HG02588 (cell line): ENCODE measurements at regions not wholly inside any gene's neighbourhood (a gene's known extent, or its start where the extent isn't known, plus 50 kb on each side); places are given as distances from the start of the nearest gene placed in this dataset.
"Not testable (repeated sequence)": the region's sequence is repeated elsewhere in the genome, so short reads cannot be mapped to it uniquely, and the experiment has no call there.

Experiments used
- ATAC-seq: cut with Tn5 transposase; IDR thresholded peaks from one replicate; pipeline ENCODE4 v1.9.1; 2021; ENCODE audit warnings: mild to moderate bottlenecking, moderate library complexity; ENCODE audit not compliant: unreplicated experiment

DNA sequence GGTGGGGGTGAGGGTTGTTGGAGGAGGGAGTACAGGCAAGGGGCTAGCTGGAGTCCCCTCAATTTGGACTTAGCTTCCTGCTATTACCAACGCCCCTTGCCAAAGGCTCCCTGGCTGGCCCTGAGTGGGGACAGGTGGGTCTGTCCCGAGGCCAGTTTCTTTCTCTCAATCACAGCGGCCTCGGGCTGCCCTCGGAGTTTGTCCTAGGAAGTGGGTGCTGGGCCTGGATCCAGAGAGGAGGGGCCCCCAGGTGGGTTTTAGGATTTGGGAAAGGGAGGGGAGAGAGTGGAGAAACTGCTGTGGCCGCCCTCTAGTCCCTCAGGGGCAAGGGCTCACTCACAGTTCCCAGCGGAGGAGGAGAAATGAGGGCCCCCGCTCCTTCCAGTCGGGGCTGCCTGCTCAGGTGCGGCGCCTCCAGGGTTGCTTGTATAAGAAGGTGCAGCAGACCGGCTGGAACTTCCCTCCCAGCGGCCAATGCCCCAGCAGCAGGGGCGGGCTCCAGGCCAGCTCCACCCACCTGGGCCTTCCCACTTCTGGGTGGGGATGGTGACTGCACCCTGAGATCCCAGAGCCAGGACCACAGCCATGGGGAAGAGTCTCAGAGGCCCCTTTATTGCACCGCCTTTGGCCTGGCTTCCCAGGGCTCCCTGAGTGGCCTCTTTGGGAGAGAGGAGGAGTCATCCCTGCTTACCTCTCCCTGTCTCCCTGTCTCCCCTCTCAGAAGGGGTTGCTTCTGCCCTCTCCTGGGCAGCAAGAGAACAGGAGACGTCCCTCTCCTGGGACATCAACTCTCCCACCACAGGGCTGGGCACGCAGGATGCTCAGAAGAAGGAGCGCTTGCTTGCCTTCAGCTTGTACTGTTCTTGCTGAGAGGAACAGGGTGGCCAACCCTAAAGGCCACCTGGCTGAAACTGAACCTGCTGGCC lies 112.0 kb upstream of the SMURF2 start:
- ATAC-seq: no peak

- no peak for ATAC-seq
Observed at GRCh38 chr17:64773386-64773835, 111.3 kb upstream of the SMURF2 start.

DNA sequence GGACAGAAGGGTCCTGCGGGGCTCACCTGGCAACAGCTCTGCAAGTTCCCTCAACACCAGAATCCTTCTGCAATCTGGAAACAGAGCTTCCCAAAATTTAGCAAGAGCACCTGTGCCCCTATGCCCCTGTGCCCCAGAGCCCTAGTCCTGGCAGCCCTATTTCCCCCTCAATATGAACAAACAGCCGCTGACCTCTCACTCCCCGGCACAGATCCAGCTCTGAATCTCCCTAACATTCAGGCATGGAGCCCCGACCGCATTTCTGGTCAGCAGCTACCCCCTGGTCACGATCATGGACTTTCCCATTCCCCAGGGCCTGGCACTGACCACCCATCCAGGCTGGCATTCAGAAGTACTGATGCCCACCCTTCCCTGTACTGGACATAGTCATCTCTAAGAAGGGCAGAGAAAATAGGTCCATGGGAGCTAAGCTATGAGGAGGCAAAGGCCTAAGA lies 110.8 kb upstream of the SMURF2 start:
- no peak for ATAC-seq

DNA sequence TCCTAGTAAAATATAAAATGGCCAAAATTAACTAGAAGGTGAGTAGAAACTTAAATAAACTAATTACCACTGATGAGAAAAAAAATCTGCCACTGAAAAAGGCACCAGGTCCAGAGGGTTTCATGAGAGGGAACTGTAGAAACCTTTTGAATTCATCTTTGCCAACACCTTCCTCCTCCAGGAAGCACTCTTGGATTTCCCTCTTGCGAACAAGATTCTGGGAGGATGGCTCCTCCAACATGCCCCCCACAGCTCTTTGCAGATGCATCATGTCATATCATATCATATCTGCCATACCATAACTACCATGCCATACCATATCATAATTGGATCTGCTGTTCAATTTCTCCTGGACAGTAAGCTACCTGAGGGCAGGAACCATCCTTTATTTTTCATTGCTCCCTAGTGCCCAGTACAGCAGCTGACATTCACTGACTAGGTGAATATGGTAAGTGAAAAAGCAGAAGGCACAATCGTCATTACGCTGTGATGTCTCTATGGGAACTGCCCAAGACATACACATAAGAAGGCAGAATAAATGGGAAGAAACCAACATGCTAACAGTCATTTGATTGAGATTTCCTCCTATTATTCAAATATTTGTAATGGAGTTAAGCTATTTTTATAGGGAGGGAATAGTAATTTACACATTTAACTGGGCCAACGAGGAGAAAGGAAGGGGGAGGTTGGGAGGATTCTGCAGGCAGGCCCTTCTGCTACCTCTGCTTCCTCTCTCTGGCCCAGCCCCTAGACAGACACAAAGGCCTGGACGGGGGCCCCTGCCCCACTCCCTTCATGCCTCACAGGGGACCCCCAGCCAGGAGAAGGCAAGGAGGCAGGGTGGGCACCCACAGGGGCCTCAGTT lies 110.1 kb upstream of the SMURF2 start:
- ATAC-seq: no peak

DNA sequence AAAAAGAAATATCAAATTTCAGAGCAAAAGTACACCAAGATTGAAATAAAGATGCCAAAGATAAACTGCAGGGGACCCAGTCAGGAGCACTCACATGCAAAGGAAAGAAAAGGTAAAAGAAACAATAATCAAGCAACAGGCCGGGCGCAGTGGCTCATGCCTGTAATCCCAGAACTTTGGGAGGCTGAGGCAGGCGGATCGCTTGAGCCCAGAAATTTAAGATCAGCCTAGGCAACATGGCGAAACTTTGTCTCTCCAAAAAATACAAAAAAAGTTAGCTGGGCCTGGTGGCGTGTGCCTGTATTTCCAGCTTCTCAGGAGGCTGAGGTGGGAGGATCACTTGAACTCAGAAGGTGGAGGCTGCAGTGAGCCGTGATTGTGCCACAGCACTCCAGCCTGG lies 107.6 kb upstream of the SMURF2 start:
- ATAC-seq: no peak

GRCh38 chr17:64767269-64767997 lies 105.3 kb upstream of the SMURF2 start:
- no peak for ATAC-seq

GRCh38 chr17:64765191-64765889 lies 103.2 kb upstream of the SMURF2 start:
- ATAC-seq: no peak

DNA sequence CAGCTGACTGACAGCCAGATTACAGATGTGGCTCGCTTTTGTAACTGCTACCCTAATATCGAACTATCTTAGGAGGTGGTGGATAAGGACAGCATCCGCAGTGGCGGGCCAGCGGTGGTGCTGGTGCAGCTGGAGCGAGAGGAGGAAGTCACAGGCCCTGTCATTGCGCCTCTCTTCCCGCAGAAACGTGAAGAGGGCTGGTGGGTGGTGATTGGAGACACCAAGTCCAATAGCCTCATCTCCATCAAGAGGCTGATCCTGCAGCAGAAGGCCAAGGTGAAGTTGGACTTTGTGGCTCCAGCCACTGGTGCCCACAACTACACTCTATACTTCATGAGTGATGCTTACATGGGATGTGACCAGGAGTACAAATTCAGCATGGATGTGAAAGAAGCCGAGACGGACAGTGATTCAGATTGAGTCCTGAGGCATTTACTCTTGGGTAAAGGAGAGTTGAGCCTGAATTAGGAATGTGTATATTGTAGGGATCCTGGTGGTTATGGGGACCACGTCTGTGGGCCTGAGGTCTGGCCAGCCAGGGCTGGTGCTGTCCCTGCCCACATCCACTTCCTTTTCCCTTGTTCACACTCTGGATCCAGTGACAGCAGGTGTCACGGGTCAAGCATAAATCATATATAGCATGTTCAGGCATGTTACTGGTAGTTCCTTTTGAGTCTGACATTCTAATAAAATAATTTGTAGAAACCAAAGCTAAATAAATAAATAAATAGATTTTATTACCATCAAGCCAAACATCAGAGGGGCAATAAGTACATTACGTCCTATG lies 89.0 kb upstream of the SMURF2 start:
- no peak for ATAC-seq

GRCh38 chr17:64750478-64750877 lies 88.4 kb upstream of the SMURF2 start:
- ATAC-seq: no peak

- ATAC-seq: no peak
Observed at GRCh38 chr17:64749306-64749705, 87.2 kb upstream of the SMURF2 start.

GRCh38 chr17:64747938-64748540 lies 85.9 kb upstream of the SMURF2 start:
- no peak for ATAC-seq

DNA sequence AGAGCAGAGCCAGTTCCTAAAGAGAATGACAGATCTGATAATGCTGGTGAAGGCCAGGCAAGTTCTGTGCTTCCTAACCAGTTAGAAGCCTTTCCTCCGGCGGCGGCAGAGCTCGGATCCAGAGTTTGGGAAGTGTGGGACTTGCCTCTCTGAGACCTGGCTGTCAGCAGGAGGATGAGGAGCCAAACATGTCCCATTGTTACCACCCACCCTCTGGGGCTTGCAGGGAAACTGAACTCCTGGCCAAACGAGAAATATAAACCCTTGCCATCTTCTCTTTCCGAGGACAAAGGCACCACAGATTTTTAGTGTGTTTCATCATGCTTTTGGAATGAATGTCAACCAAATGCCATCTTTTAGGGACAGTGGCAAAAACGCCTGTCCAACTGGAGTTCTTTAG lies 80.2 kb upstream of the SMURF2 start:
- no peak for ATAC-seq

DNA sequence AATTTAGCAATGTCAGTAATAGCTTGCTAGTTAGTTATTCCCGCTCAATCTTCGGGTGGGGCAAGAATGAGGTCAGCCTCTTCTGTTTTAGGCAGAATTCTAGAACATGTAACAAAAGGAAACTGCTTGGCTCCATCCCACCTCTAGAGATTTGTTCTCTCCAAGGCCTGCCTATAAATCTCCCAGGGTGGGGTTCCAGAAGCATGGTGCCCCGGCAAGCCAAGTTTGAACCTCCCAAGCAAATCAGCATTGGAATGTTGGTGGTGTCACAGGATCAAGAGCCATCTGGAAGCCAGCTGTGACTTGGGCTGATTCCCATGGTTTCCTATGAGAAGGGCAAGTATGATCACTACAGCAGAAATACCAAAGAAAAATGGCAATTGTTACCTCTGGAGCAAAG lies 79.8 kb upstream of the SMURF2 start:
- ATAC-seq: not testable (repeated sequence)

- ATAC-seq: no peak
Observed at GRCh38 chr17:64741038-64741641, 79.0 kb upstream of the SMURF2 start.

GRCh38 chr17:64739316-64740058 lies 77.4 kb upstream of the SMURF2 start:
- ATAC-seq: no peak

DNA sequence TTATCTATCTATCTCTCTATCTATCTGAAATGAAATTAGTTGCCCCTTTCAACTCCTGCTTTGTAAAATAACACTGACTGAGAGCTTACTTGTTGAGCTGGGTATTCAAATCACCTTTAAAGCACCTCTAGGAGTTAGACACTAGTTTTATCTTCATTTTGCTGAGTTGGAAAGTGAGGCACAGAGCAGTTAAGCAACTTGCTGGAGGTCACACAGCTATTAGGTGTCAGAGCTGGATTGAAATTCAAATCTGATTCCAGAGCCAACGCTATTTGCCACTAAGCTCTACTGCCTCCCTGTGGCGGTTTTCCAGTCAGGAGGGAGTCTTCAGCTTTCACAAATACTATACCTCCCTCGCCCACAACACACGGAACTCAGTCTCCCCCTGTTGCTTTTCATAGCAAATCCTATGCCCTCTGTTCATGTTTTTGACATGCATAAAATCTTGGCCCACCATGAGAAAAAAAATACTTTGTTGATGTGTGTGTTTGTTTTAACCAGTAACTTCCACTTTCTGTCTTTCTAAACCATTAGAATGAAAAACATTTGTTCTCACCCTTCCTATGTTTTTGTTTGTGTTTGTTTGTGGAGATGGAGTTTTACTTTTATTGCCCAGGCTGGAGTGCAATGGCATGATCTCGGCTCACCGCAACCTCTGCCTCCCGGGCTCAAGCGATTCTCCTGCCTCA lies 74.8 kb upstream of the SMURF2 start:
- no peak for ATAC-seq

DNA sequence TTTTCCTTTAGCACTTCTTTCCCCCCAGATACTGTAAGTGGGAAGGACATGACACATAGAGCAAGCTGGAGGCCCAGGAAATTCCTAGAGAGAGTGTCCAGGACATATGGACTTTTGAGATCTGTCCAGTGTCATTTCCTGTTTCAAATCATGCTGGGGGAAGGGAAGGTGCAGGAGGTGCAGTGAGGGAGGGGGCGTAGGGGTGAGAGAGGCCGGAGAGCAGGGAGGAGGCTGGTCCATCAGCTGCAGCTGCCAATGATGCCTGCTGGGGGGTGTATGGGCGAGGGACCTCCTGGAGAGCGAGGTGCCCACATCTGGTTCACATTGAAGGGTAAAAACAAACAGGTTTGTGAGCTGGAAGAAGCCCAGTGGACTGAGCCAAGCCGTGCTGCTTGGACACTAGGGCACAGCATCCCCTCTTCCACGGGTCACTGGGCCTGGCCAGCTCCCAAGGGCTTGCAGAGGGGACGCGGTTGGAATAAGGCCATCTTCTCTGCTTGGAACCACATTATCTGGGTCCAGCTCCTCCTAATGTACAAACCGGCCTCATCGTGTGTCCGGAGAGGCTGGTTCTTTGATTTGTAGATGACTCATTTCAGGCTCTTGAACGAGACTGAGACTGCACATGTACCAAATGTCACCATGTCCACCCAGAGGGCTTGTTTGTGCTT lies 70.4 kb upstream of the SMURF2 start:
- no peak for ATAC-seq
